ENCODE measurements at regions not wholly inside any gene's neighbourhood (a gene's known extent, or its start where the extent isn't known, plus 50 kb on each side); places are given as distances from the start of the nearest gene placed in this dataset.

- TF ChIP-seq GATA2 (IDR thresholded peaks at IDR 0.05; ENCODE audit: low read depth, low read length) (no peak), GATA3 (IDR thresholded peaks at IDR 0.05; ENCODE audit: low read depth, low read length) (no peak)
These were observed 65.6 kb upstream of the NEURL1B start for GRCh38 chr5:172575416-172575815.

All from SH-SY5Y (cell line).